ENCODE measurements at regions not wholly inside any gene's neighbourhood (a gene's known extent, or its start where the extent isn't known, plus 50 kb on each side); places are given as distances from the start of the nearest gene placed in this dataset.
A peak's percentile ranks its signal among the peaks of the same experiment; 100 is the strongest.

DNA sequence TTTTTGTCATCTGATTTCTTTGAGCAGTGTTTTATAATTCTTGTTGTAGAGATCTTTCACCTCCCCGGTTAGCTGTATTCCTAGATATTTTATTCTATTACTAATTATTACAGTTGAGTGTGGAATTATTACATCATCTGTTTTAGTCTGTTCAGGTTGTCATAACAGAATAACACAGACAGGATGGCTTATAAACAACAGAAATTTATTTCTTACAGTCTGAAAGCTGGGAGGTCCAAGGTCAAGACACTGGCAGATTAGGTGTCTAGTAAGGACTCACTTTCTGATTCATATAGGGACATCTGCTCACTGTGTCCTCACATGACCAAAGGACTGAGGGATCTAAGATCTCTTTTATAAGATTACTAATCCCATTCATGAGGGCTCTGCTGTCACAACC, 121.3 kb upstream of the THBS1 start:
- intact Hi-C loops (cut with DNase I; ENCODE audit: low total_unique reads) = no loop called here
- Histone ChIP-seq H3K36me3 (no peaks in the 10 kb centered on the region), H3K27ac (no peak overlapping the region), H3K27me3 (replicated peaks in 1 of 7) (no peaks in the 10 kb centered on the region), H3K4me3 (no peak overlapping the region), H3K9me3 (no peaks in the 10 kb centered on the region), H3K4me1 (peaks cover 0 to 20% (median 4%) of the 10 kb centered on the region in 6 donors)
- no peak for DNase-seq
- TF ChIP-seq POLR2AphosphoS5 (IDR thresholded peaks at IDR 0.05) = no peak
- TF ChIP-seq POLR2A (IDR thresholded peaks at IDR 0.05) = no peak
- TF ChIP-seq, protein P1, sequence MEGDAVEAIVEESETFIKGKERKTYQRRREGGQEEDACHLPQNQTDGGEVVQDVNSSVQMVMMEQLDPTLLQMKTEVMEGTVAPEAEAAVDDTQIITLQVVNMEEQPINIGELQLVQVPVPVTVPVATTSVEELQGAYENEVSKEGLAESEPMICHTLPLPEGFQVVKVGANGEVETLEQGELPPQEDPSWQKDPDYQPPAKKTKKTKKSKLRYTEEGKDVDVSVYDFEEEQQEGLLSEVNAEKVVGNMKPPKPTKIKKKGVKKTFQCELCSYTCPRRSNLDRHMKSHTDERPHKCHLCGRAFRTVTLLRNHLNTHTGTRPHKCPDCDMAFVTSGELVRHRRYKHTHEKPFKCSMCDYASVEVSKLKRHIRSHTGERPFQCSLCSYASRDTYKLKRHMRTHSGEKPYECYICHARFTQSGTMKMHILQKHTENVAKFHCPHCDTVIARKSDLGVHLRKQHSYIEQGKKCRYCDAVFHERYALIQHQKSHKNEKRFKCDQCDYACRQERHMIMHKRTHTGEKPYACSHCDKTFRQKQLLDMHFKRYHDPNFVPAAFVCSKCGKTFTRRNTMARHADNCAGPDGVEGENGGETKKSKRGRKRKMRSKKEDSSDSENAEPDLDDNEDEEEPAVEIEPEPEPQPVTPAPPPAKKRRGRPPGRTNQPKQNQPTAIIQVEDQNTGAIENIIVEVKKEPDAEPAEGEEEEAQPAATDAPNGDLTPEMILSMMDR (IDR thresholded peaks at IDR 0.05 in 8 of 11, conservative IDR thresholded peaks at IDR 0.05 in 3 of 11) = no peak
- 86 to 100% (median 95%) methylated on average over 1 of the region's 1 CpG for WGBS, 5 donors

DNA sequence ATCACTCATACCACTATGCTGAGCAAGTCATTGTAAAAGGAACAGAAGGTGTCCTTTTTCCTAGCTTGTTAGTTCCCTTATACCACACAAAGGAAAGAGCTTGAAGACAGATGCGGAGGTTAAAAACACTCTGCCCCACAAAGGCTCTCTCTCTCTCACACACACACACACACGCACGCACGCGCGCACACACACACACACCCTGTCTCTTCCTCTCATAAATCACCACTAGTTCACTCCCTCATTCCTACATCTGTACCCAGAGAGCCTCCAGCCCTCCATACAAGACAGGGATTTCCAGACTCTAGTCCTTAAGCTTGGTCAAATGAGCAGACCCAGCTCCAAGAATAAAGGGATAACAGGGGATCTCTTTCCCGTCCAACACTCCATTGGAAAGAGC, 120.1 kb upstream of the THBS1 start:
- TF ChIP-seq, protein P1 (IDR thresholded peaks at IDR 0.05 in 8 of 11, conservative IDR thresholded peaks at IDR 0.05 in 3 of 11) = no peak
- TF ChIP-seq POLR2AphosphoS5 (IDR thresholded peaks at IDR 0.05) (no peak), POLR2A (IDR thresholded peaks at IDR 0.05) (no peak)
- Histone ChIP-seq H3K4me1 (peaks cover 0 to 19% (median 3%) of the 10 kb centered on the region in 6 donors), H3K27ac (peak overlapping the region in 5 of 8 donors; percentile 7 to 66 (median 52)), H3K36me3 (no peaks in the 10 kb centered on the region), H3K27me3 (replicated peaks in 1 of 7) (no peaks in the 10 kb centered on the region), H3K4me3 (no peak overlapping the region), H3K9me3 (no peaks in the 10 kb centered on the region)
- WGBS, 5 donors = 73 to 81% (median 78%) methylated on average over 7 of the region's 7 CpGs
- no peak for DNase-seq
- intact Hi-C loops (cut with DNase I; ENCODE audit: low total_unique reads) = no loop called here

DNA sequence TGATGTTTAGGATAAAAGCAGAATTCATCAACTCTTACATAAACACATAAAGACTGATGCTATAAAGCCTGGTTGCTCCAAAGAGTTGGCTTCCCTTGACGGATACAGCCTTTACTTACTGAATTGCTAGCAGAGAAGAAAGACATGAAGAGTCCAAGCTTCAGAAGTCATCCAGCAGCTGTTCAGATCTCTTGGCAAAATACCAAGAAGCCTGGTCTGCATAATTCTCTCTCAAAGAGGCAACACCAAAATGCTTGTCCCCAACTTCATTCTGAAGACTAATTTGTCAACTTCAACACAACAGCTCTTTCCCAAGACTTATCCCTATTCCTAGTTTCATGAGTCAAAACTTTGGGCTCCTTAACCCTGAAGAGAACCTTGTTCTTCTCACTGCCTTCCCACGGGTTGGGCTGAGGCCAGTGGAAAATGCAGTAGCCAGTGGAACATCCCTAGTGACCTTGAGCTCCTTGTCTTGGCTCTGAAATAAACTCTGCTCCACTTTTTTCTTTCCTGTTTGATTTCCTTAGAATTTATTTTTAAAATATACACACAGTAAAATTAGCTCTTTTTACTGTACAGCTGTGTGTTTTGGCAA, 119.2 kb upstream of the THBS1 start:
- H3K36me3 ChIP-seq = no peaks in the 10 kb centered on the region
- no peak for DNase-seq
- WGBS, 5 donors = 49 to 73% (median 68%) methylated on average over 2 of the region's 2 CpGs
- no peak overlapping the region for H3K4me3 ChIP-seq
- TF ChIP-seq POLR2A (IDR thresholded peaks at IDR 0.05) (no peak), POLR2AphosphoS5 (IDR thresholded peaks at IDR 0.05) (peak in 1 of 3 donors; percentile 77)
- H3K27ac ChIP-seq = peak overlapping the region in 7 of 8 donors; percentile 6 to 66 (median 41)
- peaks cover 0 to 19% (median 4%) of the 10 kb centered on the region in 6 donors for H3K4me1 ChIP-seq
- H3K27me3 ChIP-seq (replicated peaks in 1 of 7) = no peaks in the 10 kb centered on the region
- intact Hi-C loops (cut with DNase I; ENCODE audit: low total_unique reads) = no loop called here
- H3K9me3 ChIP-seq = no peaks in the 10 kb centered on the region

DNA sequence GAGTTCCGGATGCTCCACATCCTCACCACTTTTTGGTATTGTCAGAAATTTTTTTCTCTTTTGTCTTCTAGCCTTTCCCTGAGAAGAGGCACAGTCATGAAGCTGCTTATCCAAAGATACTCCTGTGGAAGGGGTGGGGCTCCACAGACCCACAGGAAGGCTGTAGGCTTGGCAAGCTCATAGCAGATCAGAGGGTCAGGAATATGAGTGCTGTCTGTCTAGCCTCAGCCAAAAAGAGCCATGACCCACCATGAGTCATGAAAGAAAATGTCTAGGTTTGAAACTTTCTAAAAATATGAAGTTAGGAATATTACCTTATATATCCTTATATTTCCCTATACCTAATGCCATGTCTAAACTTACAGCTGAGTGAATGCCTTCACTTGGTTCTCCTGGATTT, 118.2 kb upstream of the THBS1 start:
- intact Hi-C loops (cut with DNase I; ENCODE audit: low total_unique reads) = no loop called here
- Histone ChIP-seq H3K36me3 (no peaks in the 10 kb centered on the region), H3K27ac (peak overlapping the region in 4 of 8 donors; percentile 0 to 43 (median 32)), H3K4me1 (peaks cover 0 to 19% (median 4%) of the 10 kb centered on the region in 6 donors), H3K4me3 (no peak overlapping the region), H3K27me3 (replicated peaks in 1 of 7) (no peaks in the 10 kb centered on the region), H3K9me3 (no peaks in the 10 kb centered on the region)
- WGBS, 5 donors = 82 to 87% (median 83%) methylated on average over 1 of the region's 1 CpG
- no peak for TF ChIP-seq POLR2A (IDR thresholded peaks at IDR 0.05)
- TF ChIP-seq, protein P1 (IDR thresholded peaks at IDR 0.05 in 8 of 11, conservative IDR thresholded peaks at IDR 0.05 in 3 of 11) = no peak
- no peak for DNase-seq

All from spleen (tissue), 11 donors.